GM18519 (cell line): ENCODE measurements at regions not wholly inside any gene's neighbourhood (a gene's known extent, or its start where the extent isn't known, plus 50 kb on each side); places are given as distances from the start of the nearest gene placed in this dataset.

Source experiments
- ATAC-seq: cut with Tn5 transposase; IDR thresholded peaks from one replicate; pipeline ENCODE4 v1.9.1; 2021; ENCODE audit warnings: mild to moderate bottlenecking, moderate library complexity; ENCODE audit not compliant: unreplicated experiment, low FRiP score

- ATAC-seq = no peak
These were observed 499.8 kb downstream of the RASEF start for GRCh38 chr9:82563094-82563493.

GRCh38 chr9:82563841-82564240 lies 499.1 kb downstream of the RASEF start:
- ATAC-seq = no peak

GRCh38 chr9:82565188-82565969 lies 497.6 kb downstream of the RASEF start:
- ATAC-seq = no peak

GRCh38 chr9:82567953-82568352 lies 495.0 kb downstream of the RASEF start:
- no peak for ATAC-seq

- ATAC-seq = no peak
These were observed 492.7 kb downstream of the RASEF start for GRCh38 chr9:82570226-82570625.

GRCh38 chr9:82571540-82571939 lies 491.4 kb downstream of the RASEF start:
- no peak for ATAC-seq

- ATAC-seq = no peak
These were observed 490.8 kb downstream of the RASEF start for GRCh38 chr9:82572146-82572545.

- ATAC-seq = no peak
These were observed 488.0 kb downstream of the RASEF start for GRCh38 chr9:82574911-82575310.

- ATAC-seq = no peak
These were observed 482.0 kb downstream of the RASEF start for GRCh38 chr9:82580921-82581320.

- ATAC-seq = no peak
These were observed 481.4 kb downstream of the RASEF start for GRCh38 chr9:82581516-82581915.

- no peak for ATAC-seq
These were observed 481.0 kb downstream of the RASEF start for GRCh38 chr9:82581935-82582334.

- no peak for ATAC-seq
These were observed 480.2 kb downstream of the RASEF start for GRCh38 chr9:82582693-82583092.

- ATAC-seq = no peak
These were observed 479.4 kb downstream of the RASEF start for GRCh38 chr9:82583524-82583923.

- no peak for ATAC-seq
These were observed 478.5 kb downstream of the RASEF start for GRCh38 chr9:82584349-82584863.

GRCh38 chr9:82586918-82587356 lies 476.0 kb downstream of the RASEF start:
- ATAC-seq = no peak

GRCh38 chr9:82588301-82589180 lies 474.4 kb downstream of the RASEF start:
- no peak for ATAC-seq

GRCh38 chr9:82590845-82591244 lies 472.1 kb downstream of the RASEF start:
- no peak for ATAC-seq

- ATAC-seq = no peak
These were observed 469.4 kb downstream of the RASEF start for GRCh38 chr9:82593501-82593900.

GRCh38 chr9:82597241-82598203 lies 465.4 kb downstream of the RASEF start:
- no peak for ATAC-seq
